ENCODE measurements at regions not wholly inside any gene's neighbourhood (a gene's known extent, or its start where the extent isn't known, plus 50 kb on each side); places are given as distances from the start of the nearest gene placed in this dataset.

- Histone ChIP-seq H3K36me3 (ENCODE audit: insufficient read depth, low read length) (no peaks in the 10 kb centered on the region), H3K4me3 (ENCODE audit: low read length, poor library complexity, severe bottlenecking) (no peak overlapping the region), H3K9ac (ENCODE audit: low read depth, low read length, poor library complexity, severe bottlenecking) (no peak overlapping the region), H3K9me2 (replicated peaks; ENCODE audit: low read depth, low read length) (no peaks in the 10 kb centered on the region), H3K9me3 (ENCODE audit: insufficient read depth, low read depth, low read length) (no peaks in the 10 kb centered on the region), H3K27me3 (ENCODE audit: insufficient read depth, low read length, poor library complexity, severe bottlenecking) (no peaks in the 10 kb centered on the region), H3K4me1 (ENCODE audit: insufficient read depth, low read length, poor library complexity, severe bottlenecking) (no peaks in the 10 kb centered on the region), H3K4me2 (ENCODE audit: low read depth, low read length, poor library complexity, severe bottlenecking) (no peak overlapping the region), H3K79me2 (ENCODE audit: insufficient read depth, low read length) (no peaks in the 10 kb centered on the region), H2AFZ (ENCODE audit: low read length) (no peak overlapping the region), H4K20me1 (ENCODE audit: insufficient read depth, low read length, poor library complexity, severe bottlenecking) (no peaks in the 10 kb centered on the region), H3F3A (ENCODE audit: low read depth) (no peaks in the 10 kb centered on the region)
- no peak for TF ChIP-seq EZH2phosphoT487 (IDR thresholded peaks at IDR 0.05; ENCODE audit: borderline replicate concordance)
- TF ChIP-seq CTCF (conservative IDR thresholded peaks at IDR 0.05; ENCODE audit: low read length) = no peak
Observed at GRCh38 chr6:166029506-166029905, 138.1 kb downstream of the TBXT start.

- no peaks in the 10 kb centered on the region for H3K9me2 ChIP-seq (replicated peaks; ENCODE audit: low read depth, low read length)
- H3K9ac ChIP-seq (ENCODE audit: low read depth, low read length, poor library complexity, severe bottlenecking) = no peak overlapping the region
- TF ChIP-seq EZH2phosphoT487 (IDR thresholded peaks at IDR 0.05; ENCODE audit: borderline replicate concordance) = no peak
- TF ChIP-seq CTCF (conservative IDR thresholded peaks at IDR 0.05; ENCODE audit: low read length) = no peak
- H3K9me3 ChIP-seq (ENCODE audit: insufficient read depth, low read depth, low read length) = no peaks in the 10 kb centered on the region
- no peaks in the 10 kb centered on the region for H3K79me2 ChIP-seq (ENCODE audit: insufficient read depth, low read length)
- H3K4me2 ChIP-seq (ENCODE audit: low read depth, low read length, poor library complexity, severe bottlenecking) = no peak overlapping the region
- H3K4me1 ChIP-seq (ENCODE audit: insufficient read depth, low read length, poor library complexity, severe bottlenecking) = no peaks in the 10 kb centered on the region
- H3K4me3 ChIP-seq (ENCODE audit: low read length, poor library complexity, severe bottlenecking) = no peak overlapping the region
- no peaks in the 10 kb centered on the region for H3F3A ChIP-seq (ENCODE audit: low read depth)
- H3K36me3 ChIP-seq (ENCODE audit: insufficient read depth, low read length) = no peaks in the 10 kb centered on the region
- no peaks in the 10 kb centered on the region for H3K27me3 ChIP-seq (ENCODE audit: insufficient read depth, low read length, poor library complexity, severe bottlenecking)
- H4K20me1 ChIP-seq (ENCODE audit: insufficient read depth, low read length, poor library complexity, severe bottlenecking) = no peaks in the 10 kb centered on the region
- peak overlapping the region; percentile 15; the same call in 1 of the 2 replicates for H2AFZ ChIP-seq (ENCODE audit: low read length)
Observed at GRCh38 chr6:166027761-166028160, 139.9 kb downstream of the TBXT start.

GRCh38 chr6:166026586-166027126, 141.0 kb downstream of the TBXT start:
- no peak overlapping the region for H3K4me2 ChIP-seq (ENCODE audit: low read depth, low read length, poor library complexity, severe bottlenecking)
- H3K79me2 ChIP-seq (ENCODE audit: insufficient read depth, low read length) = no peaks in the 10 kb centered on the region
- no peak overlapping the region for H3K4me3 ChIP-seq (ENCODE audit: low read length, poor library complexity, severe bottlenecking)
- H3F3A ChIP-seq (ENCODE audit: low read depth) = no peaks in the 10 kb centered on the region
- H3K9me3 ChIP-seq (ENCODE audit: insufficient read depth, low read depth, low read length) = no peaks in the 10 kb centered on the region
- H3K36me3 ChIP-seq (ENCODE audit: insufficient read depth, low read length) = no peaks in the 10 kb centered on the region
- H3K4me1 ChIP-seq (ENCODE audit: insufficient read depth, low read length, poor library complexity, severe bottlenecking) = no peaks in the 10 kb centered on the region
- no peak overlapping the region for H2AFZ ChIP-seq (ENCODE audit: low read length)
- no peaks in the 10 kb centered on the region for H3K27me3 ChIP-seq (ENCODE audit: insufficient read depth, low read length, poor library complexity, severe bottlenecking)
- H4K20me1 ChIP-seq (ENCODE audit: insufficient read depth, low read length, poor library complexity, severe bottlenecking) = no peaks in the 10 kb centered on the region
- no peak overlapping the region for H3K9ac ChIP-seq (ENCODE audit: low read depth, low read length, poor library complexity, severe bottlenecking)
- no peaks in the 10 kb centered on the region for H3K9me2 ChIP-seq (replicated peaks; ENCODE audit: low read depth, low read length)
- TF ChIP-seq CTCF (conservative IDR thresholded peaks at IDR 0.05; ENCODE audit: low read length) (no peak), EZH2phosphoT487 (IDR thresholded peaks at IDR 0.05; ENCODE audit: borderline replicate concordance) (no peak)
